AG04449 (cell line): ENCODE measurements at regions not wholly inside any gene's neighbourhood (a gene's known extent, or its start where the extent isn't known, plus 50 kb on each side); places are given as distances from the start of the nearest gene placed in this dataset.

Experiments
- CTCF ChIA-PET: fragments of 350-600 bp; formaldehyde crosslinking; extraction: SDS; loops from one replicate; lab custom pipeline; 2021; ENCODE audit warnings: antibody characterized with exemption; lab: Yijun Ruan, JAX
- POLR2A ChIA-PET: fragments of 400-600, 350-600 bp; formaldehyde crosslinking; extraction: SDS; loops from one replicate; lab custom pipeline; 2020; ENCODE audit warnings: antibody characterized with exemption, inconsistent platforms; lab: Yijun Ruan, JAX
- DNase-seq: peaks from one replicate; pipeline ENCODE4 v3.0.0-alpha.2; 2010; ENCODE audit warnings: low read depth, low spot score
- H3K4me3 ChIP-seq: 2 replicates; pipeline ENCODE4 v1.5.1; 2011; ENCODE audit warnings: low read depth, mild to moderate bottlenecking, control low read depth, low read length
- TF ChIP-seq, protein P1 (sequence below): IDR thresholded peaks from one replicate; pipeline ENCODE4 v1.5.1; 2011; ENCODE audit warnings: mild to moderate bottlenecking, moderate library complexity, low read length, control low read depth, inconsistent platforms; ENCODE audit not compliant: insufficient read depth; ENCODE audit errors: missing control alignments

DNA sequence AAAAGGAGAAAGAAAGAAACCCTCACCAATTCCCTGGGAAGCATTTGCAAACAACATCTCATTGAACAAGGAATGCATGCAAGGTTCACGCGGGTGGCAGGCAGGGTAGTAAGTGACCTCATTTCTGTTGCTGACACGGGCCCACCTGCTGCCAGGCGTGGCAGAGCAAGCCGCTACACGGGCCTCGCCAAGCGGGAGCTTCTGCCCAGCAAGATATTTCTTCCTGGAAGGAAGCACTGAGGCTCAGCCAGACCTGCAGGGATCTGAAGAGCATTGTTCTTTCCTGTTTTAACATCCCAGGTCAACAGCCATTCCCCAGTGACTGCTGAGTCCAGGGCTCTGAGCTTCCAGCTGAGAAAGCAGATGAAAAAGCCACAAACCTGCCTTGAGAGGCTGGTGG, 91.9 kb upstream of the IGSF21 start:
- H3K4me3 ChIP-seq, result no peak overlapping the region
- DNase-seq, result no peak
- ChIA-PET CTCF (no interaction called here), POLR2A (no interaction called here)
- TF ChIP-seq, protein P1, sequence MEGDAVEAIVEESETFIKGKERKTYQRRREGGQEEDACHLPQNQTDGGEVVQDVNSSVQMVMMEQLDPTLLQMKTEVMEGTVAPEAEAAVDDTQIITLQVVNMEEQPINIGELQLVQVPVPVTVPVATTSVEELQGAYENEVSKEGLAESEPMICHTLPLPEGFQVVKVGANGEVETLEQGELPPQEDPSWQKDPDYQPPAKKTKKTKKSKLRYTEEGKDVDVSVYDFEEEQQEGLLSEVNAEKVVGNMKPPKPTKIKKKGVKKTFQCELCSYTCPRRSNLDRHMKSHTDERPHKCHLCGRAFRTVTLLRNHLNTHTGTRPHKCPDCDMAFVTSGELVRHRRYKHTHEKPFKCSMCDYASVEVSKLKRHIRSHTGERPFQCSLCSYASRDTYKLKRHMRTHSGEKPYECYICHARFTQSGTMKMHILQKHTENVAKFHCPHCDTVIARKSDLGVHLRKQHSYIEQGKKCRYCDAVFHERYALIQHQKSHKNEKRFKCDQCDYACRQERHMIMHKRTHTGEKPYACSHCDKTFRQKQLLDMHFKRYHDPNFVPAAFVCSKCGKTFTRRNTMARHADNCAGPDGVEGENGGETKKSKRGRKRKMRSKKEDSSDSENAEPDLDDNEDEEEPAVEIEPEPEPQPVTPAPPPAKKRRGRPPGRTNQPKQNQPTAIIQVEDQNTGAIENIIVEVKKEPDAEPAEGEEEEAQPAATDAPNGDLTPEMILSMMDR, result no peak

DNA sequence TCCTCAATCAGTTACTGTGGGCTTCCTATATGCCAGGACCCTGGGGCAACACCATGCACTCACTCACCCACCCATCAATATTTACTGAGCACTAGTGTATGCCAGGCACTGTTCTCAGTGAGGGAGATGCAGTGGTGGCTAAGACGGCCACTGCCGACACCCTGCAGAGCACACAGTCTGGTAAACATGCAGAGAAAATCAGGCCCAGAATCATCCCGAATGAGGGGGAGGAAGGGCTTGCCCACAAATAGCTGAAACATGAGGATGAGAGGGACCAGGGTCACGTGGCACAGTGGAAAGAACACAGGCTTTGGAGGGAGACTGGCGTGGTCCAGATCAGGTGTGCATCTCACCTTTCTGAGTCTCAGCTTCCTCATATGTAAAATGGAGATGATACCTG, 89.2 kb upstream of the IGSF21 start:
- TF ChIP-seq, protein P1, result no peak
- no peak overlapping the region for H3K4me3 ChIP-seq
- CTCF ChIA-PET, result no interaction called here
- POLR2A ChIA-PET, result no interaction called here
- no peak for DNase-seq

DNA sequence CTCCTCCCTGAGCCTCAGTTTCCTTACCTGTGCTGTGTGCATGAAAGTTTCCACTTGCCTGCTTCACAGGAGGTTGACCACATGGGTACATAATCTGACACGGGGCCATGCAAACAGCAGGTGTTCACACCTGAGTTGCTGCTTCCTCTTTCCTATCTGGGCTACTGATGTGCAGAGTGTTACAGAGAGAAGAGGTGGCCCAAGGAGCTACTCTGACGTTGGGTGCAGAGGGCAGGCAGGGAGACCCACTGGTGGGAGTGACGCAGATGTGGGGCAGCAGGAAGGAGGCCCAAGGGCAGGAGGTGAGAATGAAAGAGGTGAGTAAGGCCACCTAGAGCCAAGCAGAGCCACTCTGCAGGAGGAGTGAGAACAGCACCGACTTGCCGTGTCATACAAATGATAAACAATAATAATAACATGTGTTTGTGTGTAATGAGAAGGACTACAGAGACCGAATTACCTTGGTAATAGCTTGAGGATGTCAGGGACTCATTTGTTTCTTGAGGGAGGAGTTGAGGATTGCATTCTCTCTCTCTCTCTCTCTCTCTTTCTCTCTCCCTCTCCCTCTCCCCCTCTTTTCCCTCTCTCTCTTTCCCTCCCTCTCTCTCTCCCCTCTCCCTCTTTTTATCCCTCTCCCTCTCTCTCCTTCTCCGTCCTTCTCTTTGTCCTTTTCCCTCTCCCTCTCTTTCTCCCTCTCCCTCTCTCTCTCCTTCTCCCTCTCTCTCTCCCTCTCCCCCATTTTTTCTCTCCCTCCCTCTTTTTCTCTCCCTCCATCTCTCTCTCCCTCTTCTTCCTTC, 87.4 kb upstream of the IGSF21 start:
- TF ChIP-seq, protein P1, result no peak
- ChIA-PET CTCF (no interaction called here), POLR2A (no interaction called here)
- no peak overlapping the region for H3K4me3 ChIP-seq
- no peak for DNase-seq

DNA sequence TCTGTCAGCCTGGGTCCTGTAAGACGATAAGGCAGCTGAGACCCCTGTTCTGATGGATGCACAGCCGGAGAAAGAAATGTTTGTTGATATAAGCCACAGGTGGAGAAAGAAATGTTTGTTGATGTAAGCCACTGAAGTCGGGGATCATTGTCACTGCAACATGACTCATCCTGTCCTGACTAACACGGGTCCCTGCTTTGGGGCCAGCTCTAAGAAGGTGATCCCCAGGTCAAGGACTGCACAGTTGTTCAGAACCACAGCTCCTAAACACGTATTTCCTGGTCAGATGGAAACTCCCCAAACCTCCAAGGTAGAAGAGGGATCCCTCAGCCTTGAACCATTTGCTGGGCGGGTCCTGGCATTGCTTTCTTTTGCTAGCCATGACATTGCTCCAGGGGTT, 86.4 kb upstream of the IGSF21 start:
- no peak overlapping the region for H3K4me3 ChIP-seq
- TF ChIP-seq, protein P1, result no peak
- CTCF ChIA-PET, result no interaction called here
- POLR2A ChIA-PET, result no interaction called here
- DNase-seq, result no peak

DNA sequence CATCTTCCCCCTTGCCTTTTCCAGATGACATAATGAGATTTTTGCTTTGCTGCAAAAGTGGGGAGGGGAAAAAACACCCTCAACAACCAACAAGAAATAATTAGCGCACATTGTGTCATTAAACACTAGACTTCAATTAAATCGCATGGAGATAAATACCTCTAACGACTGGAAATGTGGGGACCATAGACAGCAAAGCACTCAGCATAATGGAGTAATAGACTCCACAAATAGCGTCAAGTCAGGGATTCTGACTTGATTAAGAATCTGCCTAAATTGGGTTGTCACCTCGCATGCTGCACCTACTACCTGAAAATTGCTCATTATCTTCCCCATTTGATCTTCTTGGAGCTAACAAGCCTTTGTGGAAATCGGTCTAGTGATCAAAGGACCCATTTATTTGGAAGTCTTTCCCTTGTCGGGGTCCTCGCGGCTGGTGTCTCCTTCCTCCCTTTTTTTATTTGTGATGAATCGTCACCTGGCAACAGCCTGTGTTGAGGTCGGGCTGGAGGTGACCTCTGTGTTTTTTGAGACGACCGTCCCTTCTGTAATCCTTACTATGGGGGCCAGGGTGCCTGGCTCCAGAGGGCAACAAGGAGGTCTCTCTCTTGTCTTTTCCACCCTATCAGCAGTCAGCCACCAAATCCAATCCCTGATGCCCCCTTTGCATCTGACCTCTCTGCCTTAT, 75.3 kb upstream of the IGSF21 start:
- POLR2A ChIA-PET, result no interaction called here
- TF ChIP-seq, protein P1, result no peak
- no peak for DNase-seq
- no peak overlapping the region for H3K4me3 ChIP-seq
- CTCF ChIA-PET, result no interaction called here

DNA sequence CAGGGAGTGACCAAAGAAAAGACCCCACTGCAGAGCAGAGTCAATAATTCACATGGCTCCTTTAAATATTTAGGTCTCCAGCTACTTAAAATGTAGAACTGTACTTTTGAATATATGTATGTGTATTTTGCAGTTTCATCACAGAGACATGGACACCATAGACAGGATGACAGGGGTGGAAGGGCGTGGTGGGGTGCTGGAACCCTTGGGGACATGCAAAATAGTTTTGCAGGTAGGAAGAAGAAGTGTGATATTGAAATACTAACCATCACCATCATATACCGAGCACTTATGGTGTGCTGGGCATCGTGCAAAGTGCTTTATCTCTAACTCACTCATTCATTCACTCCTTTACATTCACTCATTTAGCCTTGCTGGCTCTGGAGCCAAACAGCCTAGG, 72.5 kb upstream of the IGSF21 start:
- POLR2A ChIA-PET, result no interaction called here

More for the DNA sequence above, 72.5 kb upstream of the IGSF21 start:
- CTCF ChIA-PET, result no interaction called here
- TF ChIP-seq, protein P1, result no peak
- DNase-seq, result no peak
- no peak overlapping the region for H3K4me3 ChIP-seq
